HG03565 (cell line): ENCODE measurements at regions not wholly inside any gene's neighbourhood (a gene's known extent, or its start where the extent isn't known, plus 50 kb on each side); places are given as distances from the start of the nearest gene placed in this dataset.
"Not testable (repeated sequence)": the region's sequence is repeated elsewhere in the genome, so short reads cannot be mapped to it uniquely, and the experiment has no call there.

ENCODE experiments used
- ATAC-seq: cut with Tn5 transposase; IDR thresholded peaks from one replicate; pipeline ENCODE4 v1.9.1; 2021; ENCODE audit warnings: mild to moderate bottlenecking, moderate library complexity; ENCODE audit not compliant: unreplicated experiment

DNA sequence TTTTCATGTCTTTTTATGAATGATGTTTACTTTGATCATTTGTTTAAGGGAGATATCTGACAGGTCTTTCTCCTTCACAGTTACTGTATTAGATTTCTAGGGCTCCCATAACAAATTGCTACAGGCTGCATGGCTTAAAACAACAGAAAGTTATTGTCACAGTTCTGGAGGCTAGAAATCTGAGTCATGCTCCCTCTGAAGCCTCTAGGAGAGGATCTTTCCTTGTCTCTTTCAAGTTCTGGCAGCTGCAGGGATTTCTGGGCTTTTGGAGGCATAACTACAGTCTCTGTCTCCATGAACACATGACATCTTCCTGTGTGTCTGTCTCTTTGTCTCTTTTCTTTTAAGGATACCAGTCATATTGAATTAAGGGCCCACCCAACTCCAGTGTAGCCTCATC, 557.3 kb upstream of the SEMA6A start:
- no peak for ATAC-seq

DNA sequence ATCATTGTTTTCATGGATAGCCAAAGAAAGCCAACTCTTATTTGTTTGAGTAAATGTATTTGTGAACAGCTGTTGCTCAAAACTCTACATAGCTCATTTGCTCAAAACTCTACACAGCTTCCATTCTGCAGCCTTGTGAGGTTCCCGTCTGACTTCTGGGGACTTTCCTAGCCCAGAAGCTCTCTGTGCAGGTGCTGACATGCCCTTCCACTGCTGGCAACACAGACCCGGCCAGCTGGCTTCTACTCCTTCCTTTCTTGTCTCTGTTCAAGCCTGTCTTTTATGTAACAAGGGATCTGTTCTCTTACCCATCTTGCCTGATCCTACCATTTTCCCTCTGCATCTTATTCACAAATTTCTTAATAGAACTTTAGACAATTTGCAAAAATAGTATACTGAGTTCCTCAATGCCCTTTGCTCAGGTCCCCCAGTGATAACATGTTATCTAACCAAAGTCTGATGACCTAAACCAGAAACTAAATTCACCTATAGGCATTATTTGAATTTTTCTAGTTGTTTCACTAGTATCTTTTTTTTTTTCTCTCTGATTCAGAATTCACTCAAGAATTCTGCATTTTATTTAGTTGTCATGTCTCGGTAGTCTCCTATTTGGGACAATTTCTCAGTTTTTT, 556.5 kb upstream of the SEMA6A start:
- ATAC-seq = peak; percentile 93

DNA sequence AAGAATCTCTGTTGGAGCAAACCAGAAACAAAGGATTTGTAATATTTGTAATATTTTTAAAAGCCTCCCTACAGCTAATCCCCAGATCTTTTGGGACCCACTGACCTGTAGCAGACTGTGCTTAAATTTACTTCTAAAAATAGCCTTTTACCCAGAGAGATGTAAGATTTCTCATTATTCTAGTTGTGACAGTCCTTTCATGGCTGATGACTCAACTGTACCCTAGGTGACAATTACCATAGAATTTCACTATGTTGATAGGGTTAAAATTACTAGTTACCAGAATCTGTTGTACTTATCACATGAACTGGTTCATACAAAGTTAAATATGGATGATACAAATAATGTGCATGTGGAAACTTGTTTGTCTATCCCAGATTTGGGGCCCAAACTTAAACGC, 543.9 kb upstream of the SEMA6A start:
- ATAC-seq = peak; percentile 56

DNA sequence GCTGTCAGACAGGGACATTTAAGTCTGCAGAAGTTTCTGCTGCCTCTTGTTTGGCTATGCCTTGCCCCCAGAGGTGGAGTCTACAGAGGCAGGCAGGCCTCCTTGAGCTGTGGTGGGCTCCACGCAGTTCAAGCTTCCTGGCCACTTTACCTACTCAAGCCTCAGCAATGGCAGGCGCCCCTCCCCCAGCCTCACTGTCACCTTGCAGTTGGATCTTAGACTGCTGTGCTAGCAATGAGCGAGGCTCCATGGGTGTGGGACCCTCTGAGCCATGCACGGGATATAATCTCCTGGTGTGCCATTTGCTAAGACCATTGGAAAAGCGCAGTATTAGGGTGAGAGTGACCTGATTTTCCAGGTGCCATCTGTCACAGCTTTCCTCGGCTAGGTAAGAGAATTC, 542.7 kb upstream of the SEMA6A start:
- not testable (repeated sequence) for ATAC-seq

DNA sequence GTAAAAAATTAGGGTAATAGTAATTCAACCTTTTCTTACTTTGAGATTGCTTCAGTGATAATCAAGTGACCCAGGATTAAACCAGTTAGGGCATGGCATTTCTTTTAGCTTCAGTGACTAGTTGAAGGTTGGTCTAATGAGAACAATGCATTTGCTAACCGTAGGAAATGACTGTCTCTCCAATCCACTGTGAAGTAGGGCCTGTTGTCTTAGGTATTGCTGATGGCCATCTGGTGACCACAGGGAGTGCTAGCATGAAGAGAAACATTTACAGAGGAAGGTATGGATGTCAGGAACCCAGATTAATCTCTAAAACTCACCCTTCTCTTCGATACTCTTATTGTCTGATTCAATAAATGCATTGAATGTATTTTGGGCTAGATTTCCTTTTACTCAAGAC, 535.9 kb upstream of the SEMA6A start:
- ATAC-seq = no peak

DNA sequence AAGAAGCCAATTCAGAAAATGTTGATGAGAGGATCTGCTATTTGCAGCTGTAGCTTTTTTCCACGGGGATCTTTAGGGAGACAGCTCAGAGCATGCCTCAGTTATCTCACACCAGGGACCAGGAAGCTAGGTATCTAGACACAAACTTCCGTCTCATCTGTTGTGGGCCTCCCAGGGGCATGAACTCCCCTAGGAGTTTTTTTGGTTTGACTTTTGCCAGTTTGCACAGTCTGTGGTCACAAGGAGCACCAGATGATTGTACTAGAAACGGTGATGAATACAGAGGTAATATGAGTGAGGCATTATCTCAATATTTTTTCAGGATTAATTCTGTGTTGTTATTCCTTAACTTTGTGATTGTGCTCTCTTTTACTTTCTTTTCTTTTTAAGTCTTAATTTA, 533.2 kb upstream of the SEMA6A start:
- peak; percentile 64 for ATAC-seq

DNA sequence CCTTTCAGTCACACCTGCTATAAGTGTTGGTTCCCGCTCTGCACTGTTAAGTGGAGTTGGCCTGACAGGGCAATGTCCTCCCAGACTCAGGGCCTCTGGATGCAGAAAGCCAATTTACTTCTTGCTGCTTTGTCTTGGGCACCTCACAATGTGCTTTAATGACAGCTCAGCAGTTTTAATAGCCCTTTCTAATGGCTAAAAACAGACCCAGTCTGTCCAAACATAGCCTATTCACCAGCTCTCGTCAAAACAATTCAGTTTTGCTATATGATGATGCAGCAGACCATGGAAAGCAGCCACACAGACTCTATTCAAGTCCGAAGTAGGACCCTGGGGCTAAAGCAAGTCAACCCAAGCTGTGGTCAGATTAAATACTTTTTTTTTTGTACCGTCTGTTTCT, 529.1 kb upstream of the SEMA6A start:
- no peak for ATAC-seq

DNA sequence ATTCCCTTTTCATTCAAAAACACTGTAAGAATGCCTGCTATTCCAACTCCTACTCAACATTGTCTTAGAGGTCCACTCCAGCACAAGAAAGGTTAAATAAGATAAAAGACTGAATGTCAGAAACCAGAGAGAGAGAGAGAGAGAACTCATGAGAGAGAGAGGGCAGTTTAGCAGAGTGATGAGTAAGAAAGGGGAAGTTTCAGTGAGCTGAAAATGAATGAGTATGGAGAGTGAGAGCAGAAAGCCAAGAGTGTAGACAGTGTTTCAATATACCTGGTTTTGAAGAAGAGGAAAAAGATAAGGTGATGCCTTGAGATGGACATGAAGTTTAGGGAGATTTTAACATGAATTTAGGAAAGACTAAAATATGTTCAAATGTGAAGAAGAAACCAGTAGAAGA, 528.0 kb upstream of the SEMA6A start:
- peak; percentile 54 for ATAC-seq

DNA sequence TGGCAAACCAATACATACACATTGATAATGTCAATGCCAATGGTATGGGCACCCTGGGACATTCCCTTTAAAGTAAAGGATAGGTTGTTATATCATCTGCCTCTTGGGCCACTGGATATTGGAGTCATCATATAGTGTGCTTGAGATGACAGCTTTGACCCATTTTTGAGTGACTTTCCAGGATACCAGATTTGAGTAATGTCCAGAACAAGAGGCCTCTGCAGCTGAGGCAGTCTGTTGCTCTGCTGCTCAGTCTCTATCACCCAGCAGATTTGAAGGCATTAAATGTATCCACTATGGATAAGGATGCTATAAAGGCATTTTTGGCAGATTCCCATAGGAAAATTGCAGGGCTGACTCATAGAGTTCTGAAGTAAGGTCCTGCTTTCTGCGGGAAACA, 525.6 kb upstream of the SEMA6A start:
- ATAC-seq = no peak

DNA sequence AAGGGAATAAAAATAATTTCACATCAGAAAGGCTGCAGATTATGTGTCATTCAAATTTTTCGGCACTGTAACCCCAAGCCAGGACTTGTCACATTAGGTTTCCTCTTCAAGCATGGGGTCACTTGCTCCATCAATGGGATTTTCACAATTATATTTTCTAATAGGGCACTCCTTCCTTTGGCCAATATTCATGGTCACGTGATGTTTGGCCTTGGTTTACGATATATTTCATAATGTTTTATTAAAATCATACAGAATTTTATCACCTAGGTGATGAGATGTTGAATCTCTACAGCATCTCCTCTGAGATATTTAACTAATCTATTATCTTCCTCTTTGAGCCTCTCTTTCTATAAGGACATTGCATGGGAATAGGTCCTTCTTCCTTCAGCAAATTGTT, 523.5 kb upstream of the SEMA6A start:
- no peak for ATAC-seq

DNA sequence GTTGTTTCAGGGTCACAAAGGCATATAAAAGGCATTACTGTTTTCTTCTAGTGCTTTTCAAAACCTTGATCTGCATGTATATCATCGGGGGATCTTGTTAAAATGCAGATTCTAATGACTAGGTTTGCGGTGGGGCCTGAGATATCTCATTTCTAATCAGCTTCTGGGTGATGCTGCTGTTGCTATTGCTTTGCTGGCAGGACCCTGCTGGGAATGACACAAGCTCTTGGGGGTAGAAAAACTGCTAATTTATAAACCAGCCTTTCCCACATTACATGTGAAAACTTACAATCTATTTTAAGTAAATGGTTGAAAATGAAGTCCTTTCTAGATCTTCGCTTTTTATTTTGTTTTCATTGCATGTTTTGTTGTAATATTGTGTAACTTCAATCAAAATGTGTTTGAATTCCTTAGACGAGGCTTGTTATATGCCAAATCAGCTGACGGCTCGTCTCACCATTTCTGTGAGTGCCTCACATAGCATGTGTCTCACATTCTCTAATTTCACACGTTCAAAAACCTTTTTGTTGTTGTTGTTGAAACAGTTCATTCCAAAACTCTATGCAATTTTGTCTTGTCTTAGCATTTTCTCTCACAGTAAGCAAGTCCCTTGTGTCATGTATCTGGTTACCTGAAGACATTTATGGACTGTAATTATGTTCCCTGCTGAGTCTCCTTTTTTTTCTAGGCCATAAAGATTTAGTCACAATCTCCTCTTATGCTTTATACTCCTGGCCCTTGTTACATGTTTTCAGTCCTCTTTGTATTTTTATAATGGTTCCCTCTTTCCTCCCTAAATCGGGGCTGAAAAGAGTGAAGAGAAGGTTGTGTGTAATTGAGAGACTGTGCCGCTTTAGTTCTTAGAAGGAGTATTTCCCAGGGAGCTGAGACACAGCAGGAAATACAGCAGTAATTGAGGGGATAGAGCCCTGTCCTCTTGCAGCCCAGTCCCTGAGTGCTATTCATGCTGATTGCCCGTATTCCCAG, 521.0 kb upstream of the SEMA6A start:
- ATAC-seq = no peak

DNA sequence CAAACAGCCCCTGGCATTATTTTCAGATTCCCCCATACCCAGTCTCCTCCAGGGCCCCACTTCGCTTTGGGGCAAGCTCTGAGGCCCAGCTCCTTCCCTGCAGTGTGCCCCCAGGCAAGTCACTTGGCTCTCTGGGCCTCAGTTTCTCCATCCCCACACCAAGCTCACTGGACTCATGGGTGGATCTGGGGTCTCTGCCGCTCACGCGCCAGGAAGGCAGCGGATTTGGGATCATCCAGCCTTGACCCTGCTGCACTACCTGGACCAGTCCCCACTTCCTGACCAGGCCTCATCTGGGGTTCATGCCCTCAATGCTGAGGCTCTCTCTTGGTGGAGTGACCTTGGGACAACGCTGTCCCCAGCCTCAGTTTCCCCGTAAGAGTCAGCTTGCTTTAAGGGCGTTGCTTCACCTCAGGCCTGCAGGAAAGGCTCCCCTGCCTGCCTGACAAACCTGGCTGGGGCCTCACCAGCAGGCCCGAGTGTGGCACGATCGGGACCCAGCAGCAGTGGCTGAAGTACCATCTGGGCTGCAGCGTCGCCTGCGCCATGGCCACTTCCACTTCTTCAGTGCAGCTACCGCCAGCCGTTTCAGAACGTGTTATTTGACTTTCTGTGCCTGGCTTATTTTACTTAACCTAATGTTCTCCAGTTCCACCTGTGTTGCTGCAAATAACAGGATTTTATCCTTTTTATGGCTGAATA, 519.6 kb upstream of the SEMA6A start:
- no peak for ATAC-seq

DNA sequence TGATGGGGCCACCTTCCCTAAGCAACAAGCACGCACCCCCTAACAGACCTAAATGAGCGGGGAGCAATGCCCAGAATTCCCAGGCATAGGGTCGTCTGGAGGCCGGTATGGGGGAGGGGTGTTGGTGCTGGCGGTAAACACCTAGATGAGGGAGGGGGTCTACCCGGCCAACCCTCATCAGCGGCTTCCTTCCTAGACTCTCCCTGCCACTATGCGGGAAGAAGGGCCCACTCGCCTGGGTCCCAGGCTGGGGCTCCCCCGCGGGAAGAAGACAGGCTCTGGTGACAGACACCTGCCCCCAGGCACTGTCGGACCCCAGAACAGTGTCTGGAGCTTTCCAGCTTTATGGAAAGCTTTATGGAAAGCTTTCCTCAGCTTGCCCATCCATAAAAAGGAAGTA, 519.0 kb upstream of the SEMA6A start:
- no peak for ATAC-seq

DNA sequence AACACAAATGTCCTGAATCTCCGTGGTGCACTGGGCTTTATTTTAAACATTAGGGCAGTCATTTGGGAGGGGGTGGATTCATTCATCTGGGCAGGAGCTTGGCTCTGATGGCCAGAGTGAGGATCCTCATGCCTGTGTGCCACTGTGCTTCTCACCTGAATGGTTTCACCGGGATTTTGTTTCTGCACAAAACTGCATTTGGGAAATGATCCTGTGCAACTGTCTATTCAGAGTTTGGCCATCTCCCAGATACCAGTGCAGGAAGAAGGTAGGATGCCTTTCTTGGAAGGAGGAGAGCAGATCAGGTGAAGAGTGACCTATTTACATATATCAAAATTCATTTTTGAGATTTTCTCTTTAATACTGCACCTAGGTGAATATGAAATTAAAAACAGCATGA, 514.4 kb upstream of the SEMA6A start:
- ATAC-seq = no peak

DNA sequence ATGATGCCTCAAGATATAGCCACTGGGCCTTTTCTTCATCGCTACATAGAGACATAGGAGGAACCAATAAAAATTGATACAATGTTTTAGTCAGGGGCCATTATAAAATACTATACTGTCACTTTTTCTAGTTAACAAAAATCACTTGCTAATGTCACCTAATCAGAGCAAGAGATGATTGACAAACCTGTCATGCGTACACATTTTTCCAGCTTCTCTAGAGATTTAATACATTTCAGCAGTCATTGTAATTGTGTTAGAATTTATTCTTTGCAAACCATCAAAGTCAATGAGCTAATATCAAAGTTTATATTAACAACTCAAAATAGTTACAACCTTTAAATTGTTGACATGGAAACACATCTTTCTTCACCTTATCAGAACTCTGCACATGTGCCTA, 513.6 kb upstream of the SEMA6A start:
- ATAC-seq = no peak

DNA sequence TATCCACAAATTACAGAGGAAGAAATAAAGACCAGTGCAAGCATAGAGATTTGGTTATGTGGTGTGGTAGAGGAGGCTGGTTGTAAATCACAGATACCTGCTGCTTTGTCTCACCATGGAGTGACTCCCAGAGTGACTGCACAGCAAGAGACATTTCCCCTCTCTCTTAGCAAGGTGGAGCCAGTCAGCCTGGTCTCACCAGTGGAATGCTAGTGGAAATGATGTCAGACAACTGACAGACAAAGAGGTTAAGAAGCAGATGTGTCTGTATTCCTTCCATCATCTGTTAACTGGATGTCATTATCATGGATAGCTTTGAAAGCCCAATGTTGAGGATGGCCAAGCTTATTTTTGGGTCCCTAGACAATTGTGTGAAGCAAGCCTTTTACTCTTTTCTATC, 509.4 kb upstream of the SEMA6A start:
- ATAC-seq = no peak

DNA sequence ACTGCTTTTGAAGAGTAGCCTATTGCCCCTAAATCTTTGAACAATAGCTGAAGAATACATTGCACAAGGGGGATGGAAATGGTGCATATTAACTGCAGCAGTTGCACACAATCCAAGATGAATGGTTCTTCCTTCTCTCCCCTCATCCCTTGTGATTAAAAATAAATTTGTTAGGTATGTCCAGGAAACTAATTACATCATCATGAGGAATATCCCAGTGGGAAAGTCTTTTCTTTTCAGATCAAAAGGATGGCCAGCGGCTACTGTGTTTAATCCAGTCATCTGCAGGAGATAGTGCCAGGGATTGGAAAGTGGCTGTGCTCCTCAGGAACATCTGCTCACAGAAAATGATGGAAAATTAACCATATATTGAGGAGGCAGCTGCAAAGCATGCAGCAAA, 508.4 kb upstream of the SEMA6A start:
- no peak for ATAC-seq

DNA sequence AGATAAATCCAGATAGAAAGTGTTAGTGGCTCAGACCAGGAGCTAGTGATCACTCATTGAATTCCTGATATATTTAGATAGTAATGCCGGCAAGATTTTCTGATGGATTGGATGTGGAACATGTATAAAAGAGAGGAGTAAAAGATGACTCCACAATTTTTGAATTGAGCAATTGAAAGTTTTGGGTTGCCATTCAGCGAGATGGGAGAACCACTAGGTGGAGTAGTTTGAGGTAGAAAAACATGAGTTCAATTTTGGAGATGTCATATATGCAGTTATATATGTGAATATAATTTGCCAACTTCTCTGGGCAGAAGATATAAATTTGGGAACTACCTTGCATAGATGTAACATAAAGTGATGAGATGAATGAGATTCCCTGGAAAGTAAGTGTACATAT, 502.5 kb upstream of the SEMA6A start:
- no peak for ATAC-seq

DNA sequence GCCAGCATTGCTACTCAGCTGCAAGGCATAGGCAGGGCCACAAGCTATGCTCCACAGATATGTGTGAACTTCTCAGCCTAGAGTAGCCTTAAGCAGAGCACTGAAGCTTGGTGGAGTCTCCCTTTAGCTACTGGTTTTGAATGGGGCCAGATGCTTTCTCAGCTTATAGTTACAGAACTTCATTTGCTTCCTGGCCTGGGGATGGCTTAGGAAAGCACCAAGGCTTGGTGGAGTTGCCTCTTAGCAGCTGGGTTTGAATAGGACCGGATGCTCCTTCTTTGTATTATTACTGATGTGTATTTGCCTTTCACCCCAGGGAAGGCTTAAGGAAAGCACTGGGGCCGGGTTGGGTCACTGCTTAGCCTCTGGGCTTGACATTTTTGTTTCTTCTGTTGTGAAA, 497.8 kb upstream of the SEMA6A start:
- no peak for ATAC-seq

DNA sequence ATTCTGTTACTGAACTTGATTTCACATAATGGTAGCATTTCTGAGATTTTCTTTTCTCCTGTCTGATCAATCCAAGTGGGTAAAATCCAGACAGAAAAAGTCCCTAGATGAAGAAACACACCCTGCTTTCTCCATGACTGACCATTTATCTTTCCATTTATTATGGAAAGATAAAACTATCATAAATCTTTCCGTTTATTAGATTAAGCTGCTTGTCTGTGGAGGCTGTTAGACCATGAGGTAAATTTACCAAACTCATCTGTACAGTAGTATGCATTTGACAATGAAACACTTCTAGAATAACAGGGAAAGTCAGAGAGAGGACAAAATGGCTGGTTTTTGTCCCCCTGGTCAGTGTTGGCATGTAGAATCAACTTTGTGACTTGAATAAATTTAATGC, 491.2 kb upstream of the SEMA6A start:
- no peak for ATAC-seq

DNA sequence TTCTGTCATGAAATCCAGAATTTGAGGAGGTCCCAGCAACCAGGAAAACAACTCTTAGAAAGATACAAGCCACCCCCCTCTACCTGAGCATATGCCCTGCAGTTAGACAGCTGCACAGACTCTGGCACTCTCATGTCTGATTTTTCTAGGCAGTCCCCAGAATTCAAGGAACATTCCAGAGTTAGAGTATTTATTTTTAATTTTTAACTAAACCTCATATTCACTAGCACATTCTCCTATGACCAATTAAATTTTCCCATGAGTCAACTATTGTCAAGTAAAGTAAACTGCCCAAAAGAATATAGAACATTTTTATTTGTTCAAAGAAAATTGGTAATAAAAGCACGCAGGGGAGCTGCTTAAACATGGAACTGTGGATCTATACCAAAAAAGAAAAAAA, 490.5 kb upstream of the SEMA6A start:
- ATAC-seq = no peak

DNA sequence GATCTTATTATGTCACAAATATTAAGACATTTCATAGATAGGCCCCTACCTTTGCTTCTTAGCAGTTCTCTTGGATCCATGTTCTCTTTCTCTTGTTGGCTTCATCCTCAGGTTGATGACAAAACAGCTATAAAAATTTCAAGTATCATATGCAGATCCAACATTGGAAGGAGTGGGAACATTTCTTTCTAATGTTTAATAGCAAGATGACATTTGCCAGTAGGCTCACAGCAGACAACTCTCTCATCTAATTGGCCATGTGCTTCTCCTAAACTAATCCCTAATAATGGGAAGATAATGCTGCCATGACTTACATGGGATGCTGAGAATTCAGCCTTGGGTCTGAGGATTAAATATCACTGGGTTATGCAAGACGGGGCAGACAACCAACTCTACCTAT, 485.5 kb upstream of the SEMA6A start:
- ATAC-seq = no peak
